ENCODE measurements at regions not wholly inside any gene's neighbourhood (a gene's known extent, or its start where the extent isn't known, plus 50 kb on each side); places are given as distances from the start of the nearest gene placed in this dataset.

DNA sequence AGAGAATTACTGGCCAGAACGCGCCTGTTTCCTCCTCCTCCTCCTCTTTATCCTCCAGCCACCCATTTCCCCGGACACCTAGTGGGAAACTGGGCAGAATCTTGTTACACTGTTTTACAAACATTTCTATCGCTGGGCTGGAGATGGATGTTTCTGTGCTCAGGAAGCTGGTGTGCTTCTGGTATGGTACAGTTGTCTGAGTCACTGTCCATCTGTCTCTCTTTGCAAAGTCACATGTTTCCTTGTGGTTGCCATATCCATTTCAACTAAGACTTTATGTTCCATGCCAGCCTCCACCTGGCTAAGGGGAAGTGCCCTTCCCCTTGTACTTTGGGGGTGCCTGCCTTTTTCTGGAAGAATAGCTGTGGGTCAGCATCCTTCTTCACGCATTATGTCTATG, 52.9 kb upstream of the SLC22A16 start (continued):
- TF ChIP-seq, protein P1, sequence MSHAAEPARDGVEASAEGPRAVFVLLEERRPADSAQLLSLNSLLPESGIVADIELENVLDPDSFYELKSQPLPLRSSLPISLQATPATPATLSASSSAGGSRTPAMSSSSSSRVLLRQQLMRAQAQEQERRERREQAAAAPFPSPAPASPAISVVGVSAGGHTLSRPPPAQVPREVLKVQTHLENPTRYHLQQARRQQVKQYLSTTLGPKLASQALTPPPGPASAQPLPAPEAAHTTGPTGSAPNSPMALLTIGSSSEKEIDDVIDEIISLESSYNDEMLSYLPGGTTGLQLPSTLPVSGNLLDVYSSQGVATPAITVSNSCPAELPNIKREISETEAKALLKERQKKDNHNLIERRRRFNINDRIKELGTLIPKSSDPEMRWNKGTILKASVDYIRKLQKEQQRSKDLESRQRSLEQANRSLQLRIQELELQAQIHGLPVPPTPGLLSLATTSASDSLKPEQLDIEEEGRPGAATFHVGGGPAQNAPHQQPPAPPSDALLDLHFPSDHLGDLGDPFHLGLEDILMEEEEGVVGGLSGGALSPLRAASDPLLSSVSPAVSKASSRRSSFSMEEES (CRISPR knock-in tag; IDR thresholded peaks at IDR 0.05) = no peak
- TF ChIP-seq GABPB2 (CRISPR knock-in tag; conservative IDR thresholded peaks at IDR 0.05) (no peak), HIVEP1 (CRISPR knock-in tag; IDR thresholded peaks at IDR 0.05) (no peak), FOXK1 (CRISPR knock-in tag; IDR thresholded peaks at IDR 0.05; ENCODE audit: borderline replicate concordance) (no peak), ZNF778 (CRISPR knock-in tag; IDR thresholded peaks at IDR 0.05) (no peak), ESRRA (IDR thresholded peaks at IDR 0.05; ENCODE audit: borderline replicate concordance, low read depth) (no peak)
- TF ChIP-seq, protein P2, sequence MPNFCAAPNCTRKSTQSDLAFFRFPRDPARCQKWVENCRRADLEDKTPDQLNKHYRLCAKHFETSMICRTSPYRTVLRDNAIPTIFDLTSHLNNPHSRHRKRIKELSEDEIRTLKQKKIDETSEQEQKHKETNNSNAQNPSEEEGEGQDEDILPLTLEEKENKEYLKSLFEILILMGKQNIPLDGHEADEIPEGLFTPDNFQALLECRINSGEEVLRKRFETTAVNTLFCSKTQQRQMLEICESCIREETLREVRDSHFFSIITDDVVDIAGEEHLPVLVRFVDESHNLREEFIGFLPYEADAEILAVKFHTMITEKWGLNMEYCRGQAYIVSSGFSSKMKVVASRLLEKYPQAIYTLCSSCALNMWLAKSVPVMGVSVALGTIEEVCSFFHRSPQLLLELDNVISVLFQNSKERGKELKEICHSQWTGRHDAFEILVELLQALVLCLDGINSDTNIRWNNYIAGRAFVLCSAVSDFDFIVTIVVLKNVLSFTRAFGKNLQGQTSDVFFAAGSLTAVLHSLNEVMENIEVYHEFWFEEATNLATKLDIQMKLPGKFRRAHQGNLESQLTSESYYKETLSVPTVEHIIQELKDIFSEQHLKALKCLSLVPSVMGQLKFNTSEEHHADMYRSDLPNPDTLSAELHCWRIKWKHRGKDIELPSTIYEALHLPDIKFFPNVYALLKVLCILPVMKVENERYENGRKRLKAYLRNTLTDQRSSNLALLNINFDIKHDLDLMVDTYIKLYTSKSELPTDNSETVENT (CRISPR knock-in tag; IDR thresholded peaks at IDR 0.05) = no peak

DNA sequence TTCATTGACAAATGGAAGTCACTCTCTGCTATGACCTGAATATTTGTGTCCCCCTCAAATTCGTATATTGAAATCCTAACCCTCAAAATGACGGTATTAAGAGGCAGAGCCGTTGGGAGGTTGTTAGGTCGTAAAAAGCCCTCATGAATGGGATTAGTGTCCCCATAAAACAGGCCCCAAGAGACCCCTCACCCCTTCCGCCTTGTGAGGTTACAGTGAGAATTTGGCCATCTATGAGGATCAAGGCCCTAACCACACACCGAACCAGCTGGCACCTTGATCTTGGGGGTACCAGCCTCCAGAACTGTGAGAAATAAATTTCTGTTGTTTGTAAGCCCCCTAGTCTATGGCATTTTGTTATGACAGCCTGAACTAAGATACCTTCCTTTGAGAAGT, 52.5 kb upstream of the SLC22A16 start:
- in situ Hi-C loops (cut with MboI) (no loop called here), intact Hi-C loops (cut with micrococcal nuclease) (loop anchor here (1.0 to 2.0 kb wide), 5 partner anchors 153 to 728 kb away; no protein-coding TSS in a partner anchor)
- H3K79me2 ChIP-seq (ENCODE audit: control insufficient read depth, insufficient read depth, low read length) = no peaks in the 10 kb centered on the region
- no peak overlapping the region for H3K9ac ChIP-seq (ENCODE audit: insufficient read depth in 1 of 2, low read depth in 2 of 2, low read length in 2 of 2)
- no TSS peak for BruUV-seq (replicated peaks)
- H3K9me1 ChIP-seq (ENCODE audit: control insufficient read depth, insufficient read depth, low read length) = no peaks in the 10 kb centered on the region
- H2AFZ ChIP-seq (ENCODE audit: low read depth, low read length) = no peak overlapping the region
- no peaks in the 10 kb centered on the region for H3K9me3 ChIP-seq (replicated peaks; ENCODE audit: control insufficient read depth, insufficient read depth, low read depth, low read length)
- H3K4me2 ChIP-seq (ENCODE audit: insufficient read depth, low read length) = no peak overlapping the region
- ATAC-seq (no peak), DNase-seq (ENCODE audit: extremely low read depth in 1 of 4, low spot score in 3 of 4) (no peak), FAIRE-seq (no peak)
- H3K4me1 ChIP-seq (replicated peaks in 1 of 2; ENCODE audit: control insufficient read depth in 2 of 2, insufficient read depth in 2 of 2, low read length in 2 of 2) = no peaks in the 10 kb centered on the region; a peak in 1 of 5 replicates
- no peak overlapping the region for H3K27ac ChIP-seq (ENCODE audit: extremely low read depth, low read depth, low read length)
- no peaks in the 10 kb centered on the region for H4K20me1 ChIP-seq (replicated peaks; ENCODE audit: control insufficient read depth, insufficient read depth, low read length)
- no peak overlapping the region for H3K4me3 ChIP-seq
- WGBS (ENCODE audit: insufficient coverage, low coverage, missing lambda C conversion rate) = 5% methylated on average over 6 of the region's 6 CpGs
- H3K27me3 ChIP-seq (ENCODE audit: control insufficient read depth in 2 of 2, insufficient read depth in 2 of 2, low read length in 2 of 2) = peaks cover 5 to 13% of the 10 kb centered on the region in 2 experiments; a peak in 3 of 5 replicates
- ChIA-PET POLR2A (no interaction called here), CTCF (ENCODE audit: low intra/inter-chr PET ratio) (interaction anchor here (0.6 to 2.9 kb wide), 5 partner anchors 153 to 789 kb away, joined by 3 to 15 read pairs (median 4); no protein-coding TSS in a partner anchor)
- H3K36me3 ChIP-seq (ENCODE audit: control insufficient read depth, insufficient read depth, low read length) = no peaks in the 10 kb centered on the region
- no peak for TF ChIP-seq KDM4B (IDR thresholded peaks at IDR 0.05; ENCODE audit: borderline replicate concordance in 2 of 2, low read depth in 1 of 2)
- TF ChIP-seq CHD1 (IDR thresholded peaks at IDR 0.05; ENCODE audit: low read length) = no peak
- no peak for TF ChIP-seq NCOA6 (IDR thresholded peaks at IDR 0.05)
- TF ChIP-seq, protein P3, sequence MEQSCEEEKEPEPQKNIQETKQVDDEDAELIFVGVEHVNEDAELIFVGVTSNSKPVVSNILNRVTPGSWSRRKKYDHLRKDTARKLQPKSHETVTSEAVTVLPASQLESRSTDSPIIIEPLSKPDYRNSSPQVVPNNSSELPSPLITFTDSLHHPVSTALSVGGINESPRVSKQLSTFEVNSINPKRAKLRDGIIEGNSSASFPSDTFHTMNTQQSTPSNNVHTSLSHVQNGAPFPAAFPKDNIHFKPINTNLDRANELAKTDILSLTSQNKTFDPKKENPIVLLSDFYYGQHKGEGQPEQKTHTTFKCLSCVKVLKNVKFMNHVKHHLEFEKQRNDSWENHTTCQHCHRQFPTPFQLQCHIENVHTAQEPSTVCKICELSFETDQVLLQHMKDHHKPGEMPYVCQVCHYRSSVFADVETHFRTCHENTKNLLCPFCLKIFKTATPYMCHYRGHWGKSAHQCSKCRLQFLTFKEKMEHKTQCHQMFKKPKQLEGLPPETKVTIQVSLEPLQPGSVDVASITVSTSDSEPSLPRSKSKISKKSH (CRISPR knock-in tag; IDR thresholded peaks at IDR 0.05) = no peak
- TF ChIP-seq EHMT2 (IDR thresholded peaks at IDR 0.05) = no peak

Data from K562 (cell line).